ENCODE measurements at regions not wholly inside any gene's neighbourhood (a gene's known extent, or its start where the extent isn't known, plus 50 kb on each side); places are given as distances from the start of the nearest gene placed in this dataset.
"Not testable (repeated sequence)": the region's sequence is repeated elsewhere in the genome, so short reads cannot be mapped to it uniquely, and the experiment has no call there.

DNA sequence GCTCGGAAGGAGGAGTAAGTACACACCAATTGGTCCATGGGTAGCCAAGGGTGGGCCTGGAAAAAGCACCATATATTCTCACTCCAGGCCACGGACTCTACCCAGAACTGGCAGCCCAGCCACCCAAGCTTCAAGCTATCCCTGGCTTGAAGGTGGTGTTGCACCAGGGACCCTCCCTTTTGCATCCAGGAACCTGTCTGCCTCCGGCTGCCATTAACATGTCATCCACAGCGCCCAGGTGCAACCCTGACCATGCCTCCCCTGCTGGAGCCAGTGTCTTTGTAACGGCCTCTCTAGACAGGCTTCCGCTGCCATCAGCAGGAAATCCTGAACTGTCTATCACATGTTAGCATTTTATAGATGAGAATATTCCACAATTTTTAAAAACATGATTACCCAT is 2158.5 kb upstream of the RAG2 start (continued):
- TF ChIP-seq RAD21 (IDR thresholded peaks at IDR 0.05; ENCODE audit: low read depth), result no peak

DNA sequence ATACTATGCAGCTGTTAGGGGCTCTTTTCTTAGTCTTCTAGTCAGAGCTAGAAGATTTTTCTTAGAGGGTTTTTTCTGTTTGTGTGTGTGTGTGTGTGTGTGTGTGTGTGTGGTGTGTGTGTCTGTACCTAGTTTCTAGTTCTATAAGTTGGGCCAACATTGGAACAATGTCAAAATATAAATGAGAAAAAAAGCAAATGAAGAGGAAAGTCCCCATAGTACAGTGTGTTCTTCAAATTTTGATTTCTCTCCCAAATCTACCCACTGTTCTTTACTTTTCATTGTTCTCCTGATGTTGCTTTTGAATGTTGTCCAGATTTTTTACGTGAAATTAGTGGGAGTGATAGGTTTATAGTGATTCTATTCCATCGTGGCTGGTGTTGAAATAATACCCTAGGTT is 2153.4 kb upstream of the RAG2 start:
- intact Hi-C loops (cut with micrococcal nuclease), result no loop called here
- Histone ChIP-seq H2AFZ (ENCODE audit: low read depth, low read length, poor library complexity, severe bottlenecking) (no peak overlapping the region), H3K4me3 (replicated peaks in 1 of 2; ENCODE audit: low read depth in 1 of 2, low read length in 2 of 2) (no peak overlapping the region), H3K9me3 (ENCODE audit: control insufficient read depth in 1 of 2, insufficient read depth in 1 of 2, low read depth in 1 of 2, low read length in 2 of 2) (peaks cover 5 to 14% of the 10 kb centered on the region in 2 experiments; a peak in 2 of 4 replicates), H3K4me1 (ENCODE audit: control insufficient read depth in 1 of 2, insufficient read depth in 2 of 2, low read length in 2 of 2) (no peaks in the 10 kb centered on the region), H3K9ac (ENCODE audit: low read length) (no peak overlapping the region), H3K9me2 (ENCODE audit: insufficient read depth) (no peaks in the 10 kb centered on the region), H4K20me1 (ENCODE audit: insufficient read depth) (no peaks in the 10 kb centered on the region; the same call in 1 of the 2 replicates), H3K27me3 (ENCODE audit: insufficient read depth, low read length) (no peaks in the 10 kb centered on the region), H3K36me3 (ENCODE audit: control insufficient read depth in 1 of 2, insufficient read depth in 2 of 2, low read length in 2 of 2) (no peaks in the 10 kb centered on the region), H3K4me2 (ENCODE audit: low read length) (no peak overlapping the region), H3K79me2 (ENCODE audit: insufficient read depth, low read length) (no peaks in the 10 kb centered on the region), H3K27ac (ENCODE audit: low read depth, low read length) (no peak overlapping the region)
- ATAC-seq (no peak), DNase-seq (ENCODE audit: low read depth, low spot score) (no peak)
- RAD21 ChIA-PET (ENCODE audit: low non-redundant PET in 1 of 2, low total read pairs in 2 of 2, uncharacterized antibody in 2 of 2, unreplicated experiment in 2 of 2), result no interaction called here
- POLR2A ChIA-PET, result no interaction called here
- BruUV-seq (replicated peaks), result no TSS peak
- CTCF ChIA-PET, result no interaction called here
- TF ChIP-seq ATF3 (IDR thresholded peaks at IDR 0.05), result no peak
- TF ChIP-seq TCF7L2 (IDR thresholded peaks at IDR 0.05; ENCODE audit: borderline replicate concordance, extremely low read depth, insufficient read depth, insufficient read length), result no peak
- no peak for TF ChIP-seq EZH2 (IDR thresholded peaks at IDR 0.05)
- TF ChIP-seq ZNF274 (IDR thresholded peaks at IDR 0.05; ENCODE audit: low read depth, low read length), result no peak
- no peak for TF ChIP-seq EGR1 (IDR thresholded peaks at IDR 0.05; ENCODE audit: low read depth)
- no peak for TF ChIP-seq EZH2phosphoT487 (IDR thresholded peaks at IDR 0.05; ENCODE audit: borderline replicate concordance)
- TF ChIP-seq SP1 (IDR thresholded peaks at IDR 0.05; ENCODE audit: low read depth), result no peak
- TF ChIP-seq REST (IDR thresholded peaks at IDR 0.05; ENCODE audit: low read depth), result no peak
- TF ChIP-seq YY1 (IDR thresholded peaks at IDR 0.05; ENCODE audit: extremely low read depth, insufficient replicate concordance, low read depth, low read length), result no peak
- no peak for TF ChIP-seq ZFX (IDR thresholded peaks at IDR 0.05)
- no peak for TF ChIP-seq POLR2A (IDR thresholded peaks at IDR 0.05; ENCODE audit: borderline replicate concordance, extremely low read depth, insufficient read depth, insufficient read length)

- H3K4me1 ChIP-seq (ENCODE audit: control insufficient read depth in 1 of 2, insufficient read depth in 2 of 2, low read length in 2 of 2); H3K27ac ChIP-seq (ENCODE audit: low read depth, low read length); H3K9ac ChIP-seq (ENCODE audit: low read length); H3K36me3 ChIP-seq (ENCODE audit: control insufficient read depth in 1 of 2, insufficient read depth in 2 of 2, low read length in 2 of 2); intact Hi-C loops (cut with micrococcal nuclease); H3K4me2 ChIP-seq (ENCODE audit: low read length); H3K79me2 ChIP-seq (ENCODE audit: insufficient read depth, low read length); H2AFZ ChIP-seq (ENCODE audit: low read depth, low read length, poor library complexity, severe bottlenecking); H3K9me2 ChIP-seq (ENCODE audit: insufficient read depth); H3K4me3 ChIP-seq (replicated peaks in 1 of 2; ENCODE audit: low read depth in 1 of 2, low read length in 2 of 2); POLR2A ChIA-PET; H3K27me3 ChIP-seq (ENCODE audit: insufficient read depth, low read length); ATAC-seq; CTCF ChIA-PET; DNase-seq (ENCODE audit: low read depth, low spot score); BruUV-seq (replicated peaks); RAD21 ChIA-PET (ENCODE audit: low non-redundant PET in 1 of 2, low total read pairs in 2 of 2, uncharacterized antibody in 2 of 2, unreplicated experiment in 2 of 2); H4K20me1 ChIP-seq (ENCODE audit: insufficient read depth): not testable (repeated sequence)
- peaks cover 7 to 11% of the 10 kb centered on the region in 2 experiments; a peak in 3 of 4 replicates for H3K9me3 ChIP-seq (ENCODE audit: control insufficient read depth in 1 of 2, insufficient read depth in 1 of 2, low read depth in 1 of 2, low read length in 2 of 2)
Measured at GRCh38 chr11:38746516-38746915, 2148.5 kb upstream of the RAG2 start.
